ENCODE measurements at regions not wholly inside any gene's neighbourhood (a gene's known extent, or its start where the extent isn't known, plus 50 kb on each side); places are given as distances from the start of the nearest gene placed in this dataset.

- TF ChIP-seq CTCF (IDR thresholded peaks at IDR 0.05) (no peak), EZH2phosphoT487 (IDR thresholded peaks at IDR 0.05) (no peak)
Measured at GRCh38 chr2:117738991-117739839, 75.3 kb upstream of the DDX18 start.

Data from neural progenitor cell (in vitro differentiated cells).